ENCODE measurements at regions not wholly inside any gene's neighbourhood (a gene's known extent, or its start where the extent isn't known, plus 50 kb on each side); places are given as distances from the start of the nearest gene placed in this dataset.
"Not testable (repeated sequence)": the region's sequence is repeated elsewhere in the genome, so short reads cannot be mapped to it uniquely, and the experiment has no call there.

DNA sequence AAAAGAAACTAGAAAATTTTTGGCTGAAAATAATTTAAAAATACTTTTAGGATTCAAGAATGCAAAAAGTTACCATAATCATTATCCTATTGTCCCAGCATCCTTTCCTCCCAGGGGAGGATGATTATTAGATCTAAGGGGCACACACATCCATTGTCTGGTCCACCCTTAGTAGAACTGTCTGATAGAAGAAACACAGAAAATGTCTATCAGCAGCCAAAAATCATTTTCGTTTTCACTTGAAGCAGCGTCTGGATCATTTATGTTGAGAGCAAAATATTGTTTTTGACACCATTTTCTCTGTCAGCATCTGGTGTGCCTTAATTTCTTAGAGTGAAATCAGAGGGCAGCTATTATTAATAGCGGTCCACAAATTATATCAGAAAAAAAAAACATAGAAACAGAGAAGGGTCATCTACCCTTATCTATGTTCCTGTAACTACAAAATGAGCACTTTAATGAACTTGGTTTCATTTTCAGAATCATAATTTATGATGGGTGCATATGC, 446.3 kb downstream of the TRAM1L1 start:
- DNase-seq, result no peak

- no peak for DNase-seq
Measured at GRCh38 chr4:116638592-116638991, 446.8 kb downstream of the TRAM1L1 start.

DNA sequence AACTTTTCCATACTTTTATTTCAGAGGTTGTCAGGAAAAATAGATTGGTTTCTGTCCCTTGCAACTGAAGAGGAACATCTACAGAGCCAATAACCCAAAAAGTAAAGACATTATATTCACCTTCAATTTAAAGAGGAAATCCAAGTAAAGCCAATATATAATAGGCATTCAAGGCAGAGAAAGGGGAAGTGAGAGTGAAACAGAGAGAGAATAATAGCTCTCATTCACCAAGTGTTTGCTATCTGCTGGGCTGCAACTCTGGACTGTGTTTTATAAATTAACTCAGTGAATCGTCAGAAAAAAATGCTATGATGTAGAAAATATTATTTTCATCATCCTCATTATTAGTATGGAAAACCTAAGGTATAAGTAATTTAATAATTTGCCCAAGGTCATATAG, 448.5 kb downstream of the TRAM1L1 start:
- no peak for DNase-seq

- DNase-seq, result no peak
Measured at GRCh38 chr4:116632269-116632668, 453.1 kb downstream of the TRAM1L1 start.

GRCh38 chr4:116628598-116628997, 456.8 kb downstream of the TRAM1L1 start:
- DNase-seq, result no peak

- DNase-seq, result no peak
Measured at GRCh38 chr4:116627545-116627944, 457.8 kb downstream of the TRAM1L1 start.

- DNase-seq, result not testable (repeated sequence)
Measured at GRCh38 chr4:116619508-116619907, 465.9 kb downstream of the TRAM1L1 start.

DNA sequence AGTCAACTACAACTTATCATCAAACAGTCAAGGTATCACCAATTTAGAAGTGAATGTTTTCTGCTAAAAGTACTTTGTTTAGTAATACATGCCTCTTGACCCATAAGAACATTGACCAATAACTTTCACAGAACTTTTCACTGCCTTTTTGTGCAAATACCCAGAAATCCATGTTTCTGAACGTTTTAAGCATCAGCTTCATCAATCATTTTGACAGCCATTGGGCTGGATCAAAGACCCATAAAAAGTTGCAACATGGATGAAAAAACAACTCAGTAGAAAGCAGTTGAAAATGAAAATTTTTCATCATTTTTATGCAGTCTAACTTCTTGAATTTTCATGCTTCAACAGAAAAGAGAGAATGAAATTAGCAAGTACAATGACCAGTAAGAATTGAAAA, 466.7 kb downstream of the TRAM1L1 start:
- no peak for DNase-seq

DNA sequence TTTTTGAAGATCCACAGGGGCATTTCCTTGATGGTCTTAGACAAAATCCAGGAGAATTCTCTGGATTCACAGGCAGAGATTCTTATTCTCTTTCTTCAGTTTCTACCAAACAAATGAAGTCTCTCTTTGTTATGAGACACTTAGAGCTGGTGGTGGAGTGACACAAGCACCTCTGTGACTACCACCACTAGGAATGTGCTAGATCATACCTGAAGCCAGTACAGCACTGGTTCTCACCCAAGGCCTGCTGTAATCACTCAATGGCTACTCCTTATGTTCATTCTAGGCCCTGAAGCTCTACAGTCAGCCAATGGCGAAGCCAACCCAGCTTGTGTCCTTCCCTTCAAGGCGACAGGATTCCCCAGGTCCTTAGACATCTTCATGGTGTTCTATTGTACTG, 482.3 kb downstream of the TRAM1L1 start:
- DNase-seq, result no peak

GRCh38 chr4:116599859-116600258, 485.5 kb downstream of the TRAM1L1 start:
- no peak for DNase-seq

- no peak for DNase-seq
Measured at GRCh38 chr4:116598980-116599789, 486.2 kb downstream of the TRAM1L1 start.

- no peak for DNase-seq
Measured at GRCh38 chr4:116598155-116598979, 487.0 kb downstream of the TRAM1L1 start.

- no peak for DNase-seq
Measured at GRCh38 chr4:116590648-116591047, 494.7 kb downstream of the TRAM1L1 start.

DNA sequence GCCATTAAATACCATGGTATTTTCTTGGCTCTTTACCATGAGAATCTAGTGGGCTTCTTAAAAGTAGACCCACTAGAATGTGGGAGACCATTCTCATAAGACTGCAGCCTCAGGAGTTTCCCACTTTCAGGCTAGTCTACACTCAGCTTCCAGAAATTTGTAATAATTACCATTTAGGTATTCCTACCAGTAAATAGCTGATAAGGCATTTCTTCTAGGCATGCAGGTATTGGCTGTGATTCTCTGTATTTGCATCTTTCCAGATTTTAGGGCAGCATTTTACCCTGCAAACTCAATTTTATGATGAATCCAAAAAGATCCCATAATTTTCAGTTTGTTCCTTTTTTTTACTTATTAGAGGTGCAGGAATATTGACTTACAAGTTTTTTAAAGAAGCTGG, 496.6 kb downstream of the TRAM1L1 start:
- no peak for DNase-seq

DNA sequence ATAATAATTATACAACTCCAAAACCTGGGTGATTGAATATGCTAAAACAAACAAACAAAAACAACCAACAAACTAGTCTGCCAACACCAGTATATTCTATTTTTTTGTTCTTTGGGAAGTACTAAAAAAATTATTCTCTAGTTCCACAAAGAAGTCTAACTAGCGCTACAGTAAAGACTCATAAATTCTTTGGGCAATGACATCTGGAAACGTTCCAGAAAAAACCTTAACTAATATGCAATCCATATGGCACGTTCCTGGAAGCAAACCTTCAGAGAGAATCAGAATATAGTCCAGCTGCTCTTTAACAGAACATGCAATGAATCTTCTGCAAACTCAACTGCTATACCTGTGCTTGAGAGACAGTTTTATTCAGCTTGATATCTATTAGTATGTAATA, 500.1 kb downstream of the TRAM1L1 start:
- DNase-seq, result no peak

- DNase-seq, result no peak
Measured at GRCh38 chr4:116577321-116577720, 508.1 kb downstream of the TRAM1L1 start.

- DNase-seq, result no peak
Measured at GRCh38 chr4:116573540-116573939, 511.8 kb downstream of the TRAM1L1 start.

GRCh38 chr4:116561768-116562167, 523.6 kb downstream of the TRAM1L1 start:
- no peak for DNase-seq

GRCh38 chr4:116551806-116552205, 533.6 kb downstream of the TRAM1L1 start:
- DNase-seq, result no peak

DNA sequence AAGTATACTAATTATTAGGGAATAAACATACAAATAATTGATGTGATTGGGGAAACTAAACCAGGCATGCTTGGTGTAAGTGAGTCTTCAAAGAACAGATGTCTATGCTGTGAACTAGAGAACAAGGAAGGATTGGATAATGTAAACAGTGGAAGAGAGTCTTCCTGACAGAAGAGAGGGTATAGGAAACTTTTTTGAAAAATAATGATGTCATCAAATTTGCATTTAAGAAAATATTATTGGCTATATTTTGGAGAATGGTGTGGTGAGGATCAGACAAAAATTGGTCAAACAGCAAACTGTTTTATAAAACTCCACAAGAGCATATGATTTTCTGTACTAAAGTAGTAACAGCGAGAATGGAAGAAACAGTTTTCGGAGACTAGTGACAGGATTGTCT, 537.7 kb downstream of the TRAM1L1 start:
- no peak for DNase-seq

GRCh38 chr4:116546759-116547158, 538.6 kb downstream of the TRAM1L1 start:
- DNase-seq, result no peak

DNA sequence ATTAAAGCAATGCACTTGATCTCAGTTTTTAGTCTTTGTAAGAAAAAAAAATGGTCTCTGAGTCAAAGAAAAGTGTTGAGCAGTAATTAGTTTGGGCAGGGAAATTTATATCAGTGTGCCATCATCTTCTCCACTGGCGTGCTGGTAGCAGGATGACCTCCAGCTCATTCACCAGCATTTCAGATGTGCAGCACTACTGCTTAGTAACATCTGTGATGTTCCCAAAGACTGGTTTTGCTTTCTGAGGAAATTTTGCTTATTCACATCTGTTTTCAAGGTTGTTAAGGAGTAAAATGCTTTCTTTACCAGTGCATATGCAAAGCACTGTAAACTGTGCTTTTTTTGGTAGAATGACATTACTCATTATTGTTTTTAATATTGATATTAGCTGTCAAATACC, 540.4 kb downstream of the TRAM1L1 start:
- no peak for DNase-seq

- DNase-seq, result no peak
Measured at GRCh38 chr4:116539744-116540143, 545.6 kb downstream of the TRAM1L1 start.

DNA sequence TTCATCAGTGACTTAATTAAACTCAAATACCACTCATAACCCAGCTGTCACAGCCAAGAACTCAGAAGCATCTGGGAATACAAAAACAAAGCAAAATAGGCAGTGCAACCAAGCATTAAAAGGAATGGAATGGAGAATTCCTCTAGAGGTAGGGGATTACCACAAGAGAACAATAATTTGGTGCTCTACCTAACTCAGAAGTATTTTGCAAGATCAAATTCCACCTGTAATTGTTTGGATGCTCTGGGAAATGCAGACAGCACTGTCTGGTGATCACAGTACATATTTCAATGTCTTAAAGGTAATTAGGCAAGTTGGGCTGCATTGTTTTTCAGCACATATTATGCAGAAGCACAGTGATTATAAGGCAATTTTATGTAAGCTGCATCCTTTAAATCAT, 547.5 kb downstream of the TRAM1L1 start:
- DNase-seq, result no peak

All from NK-92 treated with Interleukin-12 subunit alpha and Interleukin-12 subunit beta, amount 100 ng/mL, for 24 hours (cell line).